ENCODE measurements at regions not wholly inside any gene's neighbourhood (a gene's known extent, or its start where the extent isn't known, plus 50 kb on each side); places are given as distances from the start of the nearest gene placed in this dataset.

DNA sequence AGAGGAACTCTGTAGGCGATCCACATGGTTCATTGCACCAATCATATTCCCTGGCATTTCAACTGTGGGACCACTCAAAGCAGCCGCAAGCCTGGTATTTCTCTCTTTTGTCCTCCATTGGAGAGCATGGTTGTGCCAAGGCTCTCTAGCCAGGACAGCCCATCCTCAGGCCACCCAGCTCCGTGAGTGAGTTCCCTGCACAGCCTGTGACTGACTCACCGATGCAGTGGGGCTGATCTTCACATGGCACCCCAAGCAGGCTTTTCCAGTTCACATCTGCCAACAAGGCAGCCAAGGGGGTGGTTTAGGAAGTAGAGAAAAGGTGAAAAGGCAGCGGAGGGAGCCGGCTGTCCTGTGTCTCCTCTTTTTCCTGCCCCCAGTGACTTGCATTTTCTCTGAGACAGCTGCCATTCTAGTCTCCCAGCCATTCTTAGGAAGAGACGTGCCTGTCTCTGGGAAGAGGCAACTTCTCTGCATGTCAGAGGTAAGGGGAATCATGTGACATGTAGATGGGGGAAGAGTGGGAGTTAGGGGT lies 69.2 kb downstream of the MID1IP1 start (continued):
- TF ChIP-seq MAFG (tag; conservative IDR thresholded peaks at IDR 0.05) (peak; percentile 80), CHD2 (IDR thresholded peaks at IDR 0.05; ENCODE audit: low read depth, low read length) (no peak), ZNF316 (IDR thresholded peaks at IDR 0.05) (peak; percentile 54; the same call in 1 of the 2 replicates), SMARCA4 (IDR thresholded peaks at IDR 0.05) (0 out of 2 replicates have a peak, but pooled peaks have one; percentile 12)
- TF ChIP-seq, protein P1, sequence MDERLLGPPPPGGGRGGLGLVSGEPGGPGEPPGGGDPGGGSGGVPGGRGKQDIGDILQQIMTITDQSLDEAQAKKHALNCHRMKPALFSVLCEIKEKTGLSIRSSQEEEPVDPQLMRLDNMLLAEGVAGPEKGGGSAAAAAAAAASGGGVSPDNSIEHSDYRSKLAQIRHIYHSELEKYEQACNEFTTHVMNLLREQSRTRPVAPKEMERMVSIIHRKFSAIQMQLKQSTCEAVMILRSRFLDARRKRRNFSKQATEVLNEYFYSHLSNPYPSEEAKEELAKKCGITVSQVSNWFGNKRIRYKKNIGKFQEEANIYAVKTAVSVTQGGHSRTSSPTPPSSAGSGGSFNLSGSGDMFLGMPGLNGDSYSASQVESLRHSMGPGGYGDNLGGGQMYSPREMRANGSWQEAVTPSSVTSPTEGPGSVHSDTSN (CRISPR knock-in tag; IDR thresholded peaks at IDR 0.05; ENCODE audit: low read depth) = no peak
- TF ChIP-seq, protein P1 (tag; conservative IDR thresholded peaks at IDR 0.05; ENCODE audit: low read depth) = 0 out of 2 replicates have a peak, but pooled peaks have one; percentile 30

DNA sequence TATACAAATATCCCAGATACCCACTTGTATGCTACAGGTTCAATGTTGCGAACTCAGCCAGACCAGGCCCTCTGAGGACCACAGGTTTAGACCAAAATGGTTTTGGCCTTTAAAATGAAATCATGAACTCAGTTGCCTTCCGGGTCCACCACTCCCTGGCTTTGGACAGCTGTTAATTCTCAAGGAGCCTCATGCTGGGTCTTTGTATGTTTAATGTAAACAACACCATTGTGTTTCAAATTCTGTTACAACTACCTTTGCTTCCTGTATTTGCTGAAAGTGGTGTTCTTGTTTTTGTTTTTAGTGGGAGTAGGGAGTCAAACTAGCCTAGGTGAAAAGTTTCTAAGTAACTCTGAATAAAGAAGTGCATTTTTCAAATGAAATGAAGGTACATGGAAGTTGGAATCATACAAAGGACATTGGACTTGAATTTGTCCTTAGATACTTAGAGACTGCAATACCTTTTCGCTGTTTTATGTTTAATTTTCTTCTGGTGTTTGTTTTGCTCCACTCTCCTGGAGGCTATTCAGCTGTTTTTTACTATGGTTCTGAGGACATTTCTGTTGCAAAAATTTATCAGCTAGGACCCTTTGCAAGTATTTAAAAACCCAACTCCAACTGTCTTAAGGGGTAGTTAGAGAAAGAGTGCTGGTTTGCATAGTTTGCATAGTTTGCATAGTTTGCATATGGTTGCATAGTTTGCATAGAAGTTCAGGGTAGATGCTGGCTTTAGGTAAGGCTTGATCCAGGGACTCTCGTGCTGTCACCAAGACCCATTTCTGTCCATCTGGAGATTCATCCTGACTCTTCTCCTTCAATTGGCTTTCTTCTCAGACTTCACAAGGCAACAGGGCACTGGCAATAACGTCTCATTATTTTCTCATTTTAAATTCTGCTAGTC lies 70.1 kb downstream of the MID1IP1 start:
- Histone ChIP-seq H3K36me3 (ENCODE audit: control insufficient read depth, insufficient read depth, low read length) (no peaks in the 10 kb centered on the region), H3K4me3 (no peak overlapping the region), H3K4me2 (ENCODE audit: insufficient read depth, low read length) (peak overlapping the region; percentile 57; the same call in 1 of the 2 replicates), H3K9ac (ENCODE audit: insufficient read depth in 1 of 2, low read depth in 2 of 2, low read length in 2 of 2) (peak overlapping the region in 1 of 2 experiments; percentile 44; a peak in 1 of 4 replicates), H3K4me1 (replicated peaks in 1 of 2; ENCODE audit: control insufficient read depth in 2 of 2, insufficient read depth in 2 of 2, low read length in 2 of 2) (peaks cover 0 to 15% of the 10 kb centered on the region in 2 experiments; a peak in 4 of 5 replicates), H3K9me3 (replicated peaks; ENCODE audit: control insufficient read depth, insufficient read depth, low read depth, low read length) (no peaks in the 10 kb centered on the region), H3K9me1 (ENCODE audit: control insufficient read depth, insufficient read depth, low read length) (no peaks in the 10 kb centered on the region), H2AFZ (ENCODE audit: low read depth, low read length) (peak overlapping the region; percentile 79), H3K27ac (ENCODE audit: extremely low read depth, low read depth, low read length) (no peak overlapping the region; the same call in 1 of the 3 replicates), H3K27me3 (ENCODE audit: control insufficient read depth in 2 of 2, insufficient read depth in 2 of 2, low read length in 2 of 2) (no peaks in the 10 kb centered on the region; a peak in 1 of 5 replicates), H4K20me1 (replicated peaks; ENCODE audit: control insufficient read depth, insufficient read depth, low read length) (no peaks in the 10 kb centered on the region), H3K79me2 (ENCODE audit: control insufficient read depth, insufficient read depth, low read length) (no peaks in the 10 kb centered on the region)
- CTCF ChIA-PET (ENCODE audit: low intra/inter-chr PET ratio) = no interaction called here
- WGBS (ENCODE audit: insufficient coverage, low coverage, missing lambda C conversion rate) = 30% methylated on average over 4 of the region's 5 CpGs
- FAIRE-seq (no peak), DNase-seq (ENCODE audit: extremely low read depth in 1 of 4, low spot score in 3 of 4) (no peak), ATAC-seq (peak; percentile 24; the same call in 2 of the 3 replicates)
- in situ Hi-C loops (cut with MboI) = no loop called here
- BruUV-seq (replicated peaks) = no TSS peak
- POLR2A ChIA-PET = interaction anchor here (1.1 kb wide), 1 partner anchor 65 kb away, joined by 4 read pairs; no protein-coding TSS in a partner anchor
- intact Hi-C loops (cut with micrococcal nuclease) = no loop called here
- TF ChIP-seq, protein P2, sequence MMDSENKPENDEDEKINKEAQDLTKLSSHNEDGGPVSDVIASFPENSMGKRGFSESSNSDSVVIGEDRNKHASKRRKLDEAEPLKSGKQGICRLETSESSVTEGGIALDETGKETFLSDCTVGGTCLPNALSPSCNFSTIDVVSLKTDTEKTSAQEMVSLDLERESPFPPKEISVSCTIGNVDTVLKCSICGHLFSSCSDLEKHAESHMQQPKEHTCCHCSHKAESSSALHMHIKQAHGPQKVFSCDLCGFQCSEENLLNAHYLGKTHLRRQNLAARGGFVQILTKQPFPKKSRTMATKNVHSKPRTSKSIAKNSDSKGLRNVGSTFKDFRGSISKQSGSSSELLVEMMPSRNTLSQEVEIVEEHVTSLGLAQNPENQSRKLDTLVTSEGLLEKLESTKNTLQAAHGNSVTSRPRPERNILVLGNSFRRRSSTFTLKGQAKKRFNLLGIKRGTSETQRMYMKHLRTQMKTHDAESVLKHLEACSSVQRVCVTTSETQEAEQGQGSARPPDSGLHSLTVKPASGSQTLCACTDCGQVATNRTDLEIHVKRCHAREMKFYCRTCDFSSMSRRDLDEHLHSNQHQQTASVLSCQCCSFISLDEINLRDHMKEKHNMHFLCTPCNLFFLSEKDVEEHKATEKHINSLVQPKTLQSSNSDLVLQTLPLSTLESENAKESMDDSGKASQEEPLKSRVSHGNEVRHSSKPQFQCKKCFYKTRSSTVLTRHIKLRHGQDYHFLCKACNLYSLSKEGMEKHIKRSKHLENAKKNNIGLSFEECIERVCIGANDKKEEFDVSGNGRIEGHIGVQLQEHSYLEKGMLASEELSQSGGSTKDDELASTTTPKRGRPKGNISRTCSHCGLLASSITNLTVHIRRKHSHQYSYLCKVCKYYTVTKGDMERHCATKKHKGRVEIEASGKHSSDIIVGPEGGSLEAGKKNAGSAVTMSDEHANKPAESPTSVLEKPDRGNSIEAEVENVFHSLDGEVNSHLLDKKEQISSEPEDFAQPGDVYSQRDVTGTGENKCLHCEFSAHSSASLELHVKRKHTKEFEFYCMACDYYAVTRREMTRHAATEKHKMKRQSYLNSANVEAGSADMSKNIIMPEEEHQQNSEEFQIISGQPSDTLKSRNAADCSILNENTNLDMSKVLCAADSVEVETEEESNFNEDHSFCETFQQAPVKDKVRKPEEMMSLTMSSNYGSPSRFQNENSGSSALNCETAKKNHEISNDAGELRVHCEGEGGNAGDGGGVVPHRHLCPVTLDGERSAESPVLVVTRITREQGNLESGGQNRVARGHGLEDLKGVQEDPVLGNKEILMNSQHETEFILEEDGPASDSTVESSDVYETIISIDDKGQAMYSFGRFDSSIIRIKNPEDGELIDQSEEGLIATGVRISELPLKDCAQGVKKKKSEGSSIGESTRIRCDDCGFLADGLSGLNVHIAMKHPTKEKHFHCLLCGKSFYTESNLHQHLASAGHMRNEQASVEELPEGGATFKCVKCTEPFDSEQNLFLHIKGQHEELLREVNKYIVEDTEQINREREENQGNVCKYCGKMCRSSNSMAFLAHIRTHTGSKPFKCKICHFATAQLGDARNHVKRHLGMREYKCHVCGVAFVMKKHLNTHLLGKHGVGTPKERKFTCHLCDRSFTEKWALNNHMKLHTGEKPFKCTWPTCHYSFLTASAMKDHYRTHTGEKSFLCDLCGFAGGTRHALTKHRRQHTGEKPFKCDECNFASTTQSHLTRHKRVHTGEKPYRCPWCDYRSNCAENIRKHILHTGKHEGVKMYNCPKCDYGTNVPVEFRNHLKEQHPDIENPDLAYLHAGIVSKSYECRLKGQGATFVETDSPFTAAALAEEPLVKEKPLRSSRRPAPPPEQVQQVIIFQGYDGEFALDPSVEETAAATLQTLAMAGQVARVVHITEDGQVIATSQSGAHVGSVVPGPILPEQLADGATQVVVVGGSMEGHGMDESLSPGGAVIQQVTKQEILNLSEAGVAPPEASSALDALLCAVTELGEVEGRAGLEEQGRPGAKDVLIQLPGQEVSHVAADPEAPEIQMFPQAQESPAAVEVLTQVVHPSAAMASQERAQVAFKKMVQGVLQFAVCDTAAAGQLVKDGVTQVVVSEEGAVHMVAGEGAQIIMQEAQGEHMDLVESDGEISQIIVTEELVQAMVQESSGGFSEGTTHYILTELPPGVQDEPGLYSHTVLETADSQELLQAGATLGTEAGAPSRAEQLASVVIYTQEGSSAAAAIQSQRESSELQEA (IDR thresholded peaks at IDR 0.05; ENCODE audit: low read depth) = no peak
